NCI-H345 treated with DMSO at 0.1 percent for 48 hours (cell line): ENCODE measurements at regions not wholly inside any gene's neighbourhood (a gene's known extent, or its start where the extent isn't known, plus 50 kb on each side); places are given as distances from the start of the nearest gene placed in this dataset.
"Not testable (repeated sequence)": the region's sequence is repeated elsewhere in the genome, so short reads cannot be mapped to it uniquely, and the experiment has no call there.

ENCODE experiments used
- DNase-seq: peaks from one replicate; lab custom pipeline; 2025; ENCODE audit not compliant: unreplicated experiment; lab: John Stamatoyannopoulos, UW

- DNase-seq = no peak
Observed at GRCh38 chr7:12002428-12002827, 170.4 kb upstream of the THSD7A start.

- no peak for DNase-seq
Observed at GRCh38 chr7:12004581-12004980, 172.6 kb upstream of the THSD7A start.

GRCh38 chr7:12007576-12007975 lies 175.6 kb upstream of the THSD7A start:
- no peak for DNase-seq

GRCh38 chr7:12013983-12014382 lies 182.0 kb upstream of the THSD7A start:
- DNase-seq = no peak

- no peak for DNase-seq
Observed at GRCh38 chr7:12016439-12016838, 184.4 kb upstream of the THSD7A start.

GRCh38 chr7:12017046-12017445 lies 185.0 kb upstream of the THSD7A start:
- DNase-seq = no peak

- not testable (repeated sequence) for DNase-seq
Observed at GRCh38 chr7:12022011-12022410, 189.1 kb upstream of the TMEM106B start.

- no peak for DNase-seq
Observed at GRCh38 chr7:12025246-12025645, 185.8 kb upstream of the TMEM106B start.

GRCh38 chr7:12028508-12028907 lies 182.6 kb upstream of the TMEM106B start:
- DNase-seq = no peak

GRCh38 chr7:12030116-12030515 lies 181.0 kb upstream of the TMEM106B start:
- DNase-seq = no peak

GRCh38 chr7:12031186-12031585 lies 179.9 kb upstream of the TMEM106B start:
- DNase-seq = no peak

- no peak for DNase-seq
Observed at GRCh38 chr7:12031638-12032037, 179.5 kb upstream of the TMEM106B start.

GRCh38 chr7:12032146-12032545 lies 178.9 kb upstream of the TMEM106B start:
- no peak for DNase-seq

- DNase-seq = not testable (repeated sequence)
Observed at GRCh38 chr7:12043457-12043856, 167.6 kb upstream of the TMEM106B start.

- DNase-seq = no peak
Observed at GRCh38 chr7:12052211-12052610, 158.9 kb upstream of the TMEM106B start.

GRCh38 chr7:12053561-12053960 lies 157.5 kb upstream of the TMEM106B start:
- no peak for DNase-seq

GRCh38 chr7:12054830-12055229 lies 156.3 kb upstream of the TMEM106B start:
- no peak for DNase-seq

GRCh38 chr7:12056381-12056780 lies 154.7 kb upstream of the TMEM106B start:
- DNase-seq = no peak

- no peak for DNase-seq
Observed at GRCh38 chr7:12056977-12057376, 154.1 kb upstream of the TMEM106B start.

GRCh38 chr7:12062062-12062461 lies 149.0 kb upstream of the TMEM106B start:
- DNase-seq = no peak

- no peak for DNase-seq
Observed at GRCh38 chr7:12064586-12065127, 146.4 kb upstream of the TMEM106B start.

GRCh38 chr7:12066004-12066403 lies 145.1 kb upstream of the TMEM106B start:
- DNase-seq = no peak

- DNase-seq = no peak
Observed at GRCh38 chr7:12066521-12066920, 144.6 kb upstream of the TMEM106B start.
